ENCODE measurements at regions not wholly inside any gene's neighbourhood (a gene's known extent, or its start where the extent isn't known, plus 50 kb on each side); places are given as distances from the start of the nearest gene placed in this dataset.

DNA sequence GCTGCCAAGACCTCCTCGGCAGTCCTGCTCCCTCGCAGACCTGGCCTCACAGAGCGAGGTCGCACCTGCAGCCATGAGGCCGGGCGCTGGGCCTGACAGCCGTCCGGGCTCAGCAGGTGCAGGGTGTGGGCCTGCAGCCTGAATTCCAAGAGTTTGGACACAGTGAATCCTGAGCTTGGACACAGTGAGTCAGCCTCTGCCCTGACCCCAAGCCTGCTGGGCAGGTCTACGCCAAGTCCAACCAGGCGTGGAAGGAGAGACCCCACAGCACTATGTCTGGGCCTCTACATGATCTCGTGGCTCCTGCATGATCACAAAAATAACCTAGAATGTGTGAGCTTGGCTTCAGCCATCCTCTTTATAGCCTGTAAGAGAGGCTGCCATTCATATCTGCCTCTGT lies 121.0 kb downstream of the C16orf95 start:
- TF ChIP-seq TAF1 (IDR thresholded peaks at IDR 0.05; ENCODE audit: borderline replicate concordance, insufficient read depth, low read length) (no peak), POLR2AphosphoS5 (IDR thresholded peaks at IDR 0.05; ENCODE audit: low read depth, low read length) (no peak), SIN3A (IDR thresholded peaks at IDR 0.05; ENCODE audit: borderline replicate concordance, insufficient read depth, low read length) (no peak), FOXP2 (optimal IDR thresholded peaks at IDR 0.05; ENCODE audit: borderline replicate concordance, extremely low read depth, extremely low read length, insufficient read depth) (no peak)
- TF ChIP-seq, protein P1, sequence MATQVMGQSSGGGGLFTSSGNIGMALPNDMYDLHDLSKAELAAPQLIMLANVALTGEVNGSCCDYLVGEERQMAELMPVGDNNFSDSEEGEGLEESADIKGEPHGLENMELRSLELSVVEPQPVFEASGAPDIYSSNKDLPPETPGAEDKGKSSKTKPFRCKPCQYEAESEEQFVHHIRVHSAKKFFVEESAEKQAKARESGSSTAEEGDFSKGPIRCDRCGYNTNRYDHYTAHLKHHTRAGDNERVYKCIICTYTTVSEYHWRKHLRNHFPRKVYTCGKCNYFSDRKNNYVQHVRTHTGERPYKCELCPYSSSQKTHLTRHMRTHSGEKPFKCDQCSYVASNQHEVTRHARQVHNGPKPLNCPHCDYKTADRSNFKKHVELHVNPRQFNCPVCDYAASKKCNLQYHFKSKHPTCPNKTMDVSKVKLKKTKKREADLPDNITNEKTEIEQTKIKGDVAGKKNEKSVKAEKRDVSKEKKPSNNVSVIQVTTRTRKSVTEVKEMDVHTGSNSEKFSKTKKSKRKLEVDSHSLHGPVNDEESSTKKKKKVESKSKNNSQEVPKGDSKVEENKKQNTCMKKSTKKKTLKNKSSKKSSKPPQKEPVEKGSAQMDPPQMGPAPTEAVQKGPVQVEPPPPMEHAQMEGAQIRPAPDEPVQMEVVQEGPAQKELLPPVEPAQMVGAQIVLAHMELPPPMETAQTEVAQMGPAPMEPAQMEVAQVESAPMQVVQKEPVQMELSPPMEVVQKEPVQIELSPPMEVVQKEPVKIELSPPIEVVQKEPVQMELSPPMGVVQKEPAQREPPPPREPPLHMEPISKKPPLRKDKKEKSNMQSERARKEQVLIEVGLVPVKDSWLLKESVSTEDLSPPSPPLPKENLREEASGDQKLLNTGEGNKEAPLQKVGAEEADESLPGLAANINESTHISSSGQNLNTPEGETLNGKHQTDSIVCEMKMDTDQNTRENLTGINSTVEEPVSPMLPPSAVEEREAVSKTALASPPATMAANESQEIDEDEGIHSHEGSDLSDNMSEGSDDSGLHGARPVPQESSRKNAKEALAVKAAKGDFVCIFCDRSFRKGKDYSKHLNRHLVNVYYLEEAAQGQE (IDR thresholded peaks at IDR 0.05; ENCODE audit: insufficient read depth in 1 of 2, low read depth in 2 of 2, low read length in 2 of 2): no peak
